ENCODE measurements at regions not wholly inside any gene's neighbourhood (a gene's known extent, or its start where the extent isn't known, plus 50 kb on each side); places are given as distances from the start of the nearest gene placed in this dataset.
"Not testable (repeated sequence)": the region's sequence is repeated elsewhere in the genome, so short reads cannot be mapped to it uniquely, and the experiment has no call there.

GRCh38 chr9:66152406-66152805 lies 415.5 kb downstream of the FOXD4L4 start:
- DNase-seq (ENCODE audit: low read depth in 3 of 3): not testable (repeated sequence)

GRCh38 chr9:66153021-66153725 lies 416.2 kb downstream of the FOXD4L4 start:
- DNase-seq (ENCODE audit: low read depth in 3 of 3): peak in 1 of 3 donors; percentile 27

GRCh38 chr9:66153971-66154691 lies 417.2 kb downstream of the FOXD4L4 start:
- not testable (repeated sequence) for DNase-seq (ENCODE audit: low read depth in 3 of 3)

- DNase-seq (ENCODE audit: low read depth in 3 of 3): not testable (repeated sequence)
These were observed 445.4 kb downstream of the FOXD4L4 start for GRCh38 chr9:66182316-66182715.

GRCh38 chr9:66183648-66184047 lies 446.7 kb downstream of the FOXD4L4 start:
- DNase-seq (ENCODE audit: low read depth in 3 of 3): not testable (repeated sequence)

GRCh38 chr9:66197199-66197598 lies 460.3 kb downstream of the FOXD4L4 start:
- not testable (repeated sequence) for DNase-seq (ENCODE audit: low read depth in 3 of 3)

GRCh38 chr9:66198421-66198820 lies 461.5 kb downstream of the FOXD4L4 start:
- DNase-seq (ENCODE audit: low read depth in 3 of 3): not testable (repeated sequence)

GRCh38 chr9:66206617-66207016 lies 469.7 kb downstream of the FOXD4L4 start:
- not testable (repeated sequence) for DNase-seq (ENCODE audit: low read depth in 3 of 3)

- DNase-seq (ENCODE audit: low read depth in 3 of 3): not testable (repeated sequence)
These were observed 471.0 kb downstream of the FOXD4L4 start for GRCh38 chr9:66207914-66208313.

GRCh38 chr9:66244763-66245162 lies 507.8 kb downstream of the FOXD4L4 start:
- not testable (repeated sequence) for DNase-seq (ENCODE audit: low read depth in 3 of 3)

- DNase-seq (ENCODE audit: low read depth in 3 of 3): not testable (repeated sequence)
These were observed 508.5 kb downstream of the FOXD4L4 start for GRCh38 chr9:66245481-66245880.

- not testable (repeated sequence) for DNase-seq (ENCODE audit: low read depth in 3 of 3)
These were observed 520.6 kb downstream of the FOXD4L4 start for GRCh38 chr9:66257581-66257980.

GRCh38 chr9:66261576-66261975 lies 524.6 kb downstream of the FOXD4L4 start:
- not testable (repeated sequence) for DNase-seq (ENCODE audit: low read depth in 3 of 3)

- DNase-seq (ENCODE audit: low read depth in 3 of 3): not testable (repeated sequence)
These were observed 526.7 kb downstream of the FOXD4L4 start for GRCh38 chr9:66263621-66264020.

GRCh38 chr9:66264786-66265185 lies 527.8 kb downstream of the FOXD4L4 start:
- not testable (repeated sequence) for DNase-seq (ENCODE audit: low read depth in 3 of 3)

GRCh38 chr9:66266202-66266601 lies 529.3 kb downstream of the FOXD4L4 start:
- not testable (repeated sequence) for DNase-seq (ENCODE audit: low read depth in 3 of 3)

- not testable (repeated sequence) for DNase-seq (ENCODE audit: low read depth in 3 of 3)
These were observed 530.0 kb downstream of the FOXD4L4 start for GRCh38 chr9:66266856-66267430.

GRCh38 chr9:66267684-66268083 lies 530.7 kb downstream of the FOXD4L4 start:
- peak in 1 of 3 donors; percentile 15 for DNase-seq (ENCODE audit: low read depth in 3 of 3)

- DNase-seq (ENCODE audit: low read depth in 3 of 3): not testable (repeated sequence)
These were observed 532.1 kb downstream of the FOXD4L4 start for GRCh38 chr9:66269024-66269423.

- DNase-seq (ENCODE audit: low read depth in 3 of 3): peak in 2 of 3 donors; percentile 53 to 60
These were observed 532.8 kb downstream of the FOXD4L4 start for GRCh38 chr9:66269783-66270182.

- not testable (repeated sequence) for DNase-seq (ENCODE audit: low read depth in 3 of 3)
These were observed 541.9 kb downstream of the FOXD4L4 start for GRCh38 chr9:66278809-66279208.

Data from stimulated activated CD4-positive, alpha-beta T cell treated with anti-CD3 and anti-CD28 coated beads, TNF-alpha, amount 100 ng/mL, for 48 hours (primary cell).